ENCODE measurements at regions not wholly inside any gene's neighbourhood (a gene's known extent, or its start where the extent isn't known, plus 50 kb on each side); places are given as distances from the start of the nearest gene placed in this dataset.
"Not testable (repeated sequence)": the region's sequence is repeated elsewhere in the genome, so short reads cannot be mapped to it uniquely, and the experiment has no call there.

- no peak for DNase-seq
Observed at GRCh38 chr2:241984658-241985057, 115.1 kb downstream of the RTP5 start.

- DNase-seq, result peak; percentile 68
Observed at GRCh38 chr2:241985161-241985985, 115.8 kb downstream of the RTP5 start.

GRCh38 chr2:241985986-241986329, 116.4 kb downstream of the RTP5 start:
- DNase-seq, result no peak

GRCh38 chr2:241986836-241987641, 117.5 kb downstream of the RTP5 start:
- DNase-seq, result no peak

- DNase-seq, result no peak
Observed at GRCh38 chr2:241987726-241988125, 118.2 kb downstream of the RTP5 start.

GRCh38 chr2:241988146-241988545, 118.6 kb downstream of the RTP5 start:
- no peak for DNase-seq

- no peak for DNase-seq
Observed at GRCh38 chr2:241989074-241989473, 119.5 kb downstream of the RTP5 start.

GRCh38 chr2:241990466-241990865, 120.9 kb downstream of the RTP5 start:
- no peak for DNase-seq

- DNase-seq, result no peak
Observed at GRCh38 chr2:241991299-241991698, 121.8 kb downstream of the RTP5 start.

- no peak for DNase-seq
Observed at GRCh38 chr2:241992753-241993152, 123.2 kb downstream of the RTP5 start.

GRCh38 chr2:241993386-241994005, 124.0 kb downstream of the RTP5 start:
- DNase-seq, result no peak

- DNase-seq, result no peak
Observed at GRCh38 chr2:241994086-241994485, 124.6 kb downstream of the RTP5 start.

GRCh38 chr2:241994556-241995213, 125.2 kb downstream of the RTP5 start:
- DNase-seq, result no peak

- DNase-seq, result no peak
Observed at GRCh38 chr2:241996100-241996499, 126.6 kb downstream of the RTP5 start.

GRCh38 chr2:241997017-241997416, 127.5 kb downstream of the RTP5 start:
- DNase-seq, result no peak

GRCh38 chr2:241999184-241999583, 129.7 kb downstream of the RTP5 start:
- DNase-seq, result no peak

GRCh38 chr2:242001853-242002252, 132.3 kb downstream of the RTP5 start:
- DNase-seq, result no peak

GRCh38 chr2:242002944-242003343, 133.4 kb downstream of the RTP5 start:
- DNase-seq, result no peak

- DNase-seq, result no peak
Observed at GRCh38 chr2:242004223-242004901, 134.8 kb downstream of the RTP5 start.

GRCh38 chr2:242004902-242005230, 135.3 kb downstream of the RTP5 start:
- DNase-seq, result no peak

- DNase-seq, result not testable (repeated sequence)
Observed at GRCh38 chr2:242006091-242006634, 136.6 kb downstream of the RTP5 start.

GRCh38 chr2:242008908-242009307, 139.4 kb downstream of the RTP5 start:
- DNase-seq, result not testable (repeated sequence)

Measured in CD4-positive, alpha-beta T cell treated with Interleukin-4 for 4 hours (primary cell).